HL-60 (cell line): ENCODE measurements at regions not wholly inside any gene's neighbourhood (a gene's known extent, or its start where the extent isn't known, plus 50 kb on each side); places are given as distances from the start of the nearest gene placed in this dataset.
"Not testable (repeated sequence)": the region's sequence is repeated elsewhere in the genome, so short reads cannot be mapped to it uniquely, and the experiment has no call there.

ENCODE experiments used
- DNase-seq, 2 experiments: peaks; one replicate each; pipeline ENCODE4 v3.0.0-alpha.2; 2010 to 2020; ENCODE audit warnings: low read depth in 1 of 2, low spot score in 1 of 2
- H3K27ac ChIP-seq: fragments of 250-450 bp; sonication (Bioruptor Pico); replicated peaks from 2 replicates; pipeline ENCODE4 v1.5.1; 2020; ENCODE audit warnings: mild to moderate bottlenecking, moderate library complexity
- H3K27me3 ChIP-seq: fragments of 250-450 bp; sonication (Bioruptor Pico); 2 replicates; pipeline ENCODE4 v1.5.1; 2021; ENCODE audit warnings: mild to moderate bottlenecking, moderate library complexity; ENCODE audit not compliant: insufficient read depth, poor library complexity, severe bottlenecking
- H3K4me3 ChIP-seq: replicated peaks from 2 replicates; pipeline ENCODE4 v1.5.1; 2011; ENCODE audit warnings: mild to moderate bottlenecking, control low read depth, low read length; ENCODE audit not compliant: insufficient read depth
- GABPA ChIP-seq: IDR thresholded peaks from 2 replicates; pipeline ENCODE4 v1.6.1; 2012; ENCODE audit warnings: low read depth
- POLR2AphosphoS5 ChIP-seq: IDR thresholded peaks from 2 replicates; pipeline ENCODE4 v1.6.1; 2012; ENCODE audit warnings: low read depth
- SPI1 ChIP-seq: IDR thresholded peaks from 2 replicates; pipeline ENCODE4 v1.6.1; 2012; ENCODE audit warnings: low read depth, mild to moderate bottlenecking, borderline replicate concordance
- TF ChIP-seq, protein P1 (sequence below): IDR thresholded peaks from one replicate; pipeline ENCODE4 v1.5.1; 2011; ENCODE audit warnings: low read length, control low read depth, inconsistent platforms; ENCODE audit not compliant: insufficient read depth
- TF ChIP-seq, protein P2 (sequence below): IDR thresholded peaks from 2 replicates; pipeline ENCODE4 v1.6.1; 2012; ENCODE audit warnings: low read depth; ENCODE audit not compliant: insufficient replicate concordance

GRCh38 chr3:153553605-153553945, 391.5 kb downstream of the RAP2B start:
- Histone ChIP-seq H3K27me3 (no peaks in the 10 kb centered on the region), H3K4me3 (no peak overlapping the region), H3K27ac (no peak overlapping the region)
- no peak for DNase-seq
- TF ChIP-seq GABPA: no peak

GRCh38 chr3:153555919-153556318, 393.9 kb downstream of the RAP2B start:
- TF ChIP-seq, protein P1, sequence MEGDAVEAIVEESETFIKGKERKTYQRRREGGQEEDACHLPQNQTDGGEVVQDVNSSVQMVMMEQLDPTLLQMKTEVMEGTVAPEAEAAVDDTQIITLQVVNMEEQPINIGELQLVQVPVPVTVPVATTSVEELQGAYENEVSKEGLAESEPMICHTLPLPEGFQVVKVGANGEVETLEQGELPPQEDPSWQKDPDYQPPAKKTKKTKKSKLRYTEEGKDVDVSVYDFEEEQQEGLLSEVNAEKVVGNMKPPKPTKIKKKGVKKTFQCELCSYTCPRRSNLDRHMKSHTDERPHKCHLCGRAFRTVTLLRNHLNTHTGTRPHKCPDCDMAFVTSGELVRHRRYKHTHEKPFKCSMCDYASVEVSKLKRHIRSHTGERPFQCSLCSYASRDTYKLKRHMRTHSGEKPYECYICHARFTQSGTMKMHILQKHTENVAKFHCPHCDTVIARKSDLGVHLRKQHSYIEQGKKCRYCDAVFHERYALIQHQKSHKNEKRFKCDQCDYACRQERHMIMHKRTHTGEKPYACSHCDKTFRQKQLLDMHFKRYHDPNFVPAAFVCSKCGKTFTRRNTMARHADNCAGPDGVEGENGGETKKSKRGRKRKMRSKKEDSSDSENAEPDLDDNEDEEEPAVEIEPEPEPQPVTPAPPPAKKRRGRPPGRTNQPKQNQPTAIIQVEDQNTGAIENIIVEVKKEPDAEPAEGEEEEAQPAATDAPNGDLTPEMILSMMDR: no peak
- no peak for TF ChIP-seq SPI1
- no peak for TF ChIP-seq POLR2AphosphoS5
- TF ChIP-seq, protein P2, sequence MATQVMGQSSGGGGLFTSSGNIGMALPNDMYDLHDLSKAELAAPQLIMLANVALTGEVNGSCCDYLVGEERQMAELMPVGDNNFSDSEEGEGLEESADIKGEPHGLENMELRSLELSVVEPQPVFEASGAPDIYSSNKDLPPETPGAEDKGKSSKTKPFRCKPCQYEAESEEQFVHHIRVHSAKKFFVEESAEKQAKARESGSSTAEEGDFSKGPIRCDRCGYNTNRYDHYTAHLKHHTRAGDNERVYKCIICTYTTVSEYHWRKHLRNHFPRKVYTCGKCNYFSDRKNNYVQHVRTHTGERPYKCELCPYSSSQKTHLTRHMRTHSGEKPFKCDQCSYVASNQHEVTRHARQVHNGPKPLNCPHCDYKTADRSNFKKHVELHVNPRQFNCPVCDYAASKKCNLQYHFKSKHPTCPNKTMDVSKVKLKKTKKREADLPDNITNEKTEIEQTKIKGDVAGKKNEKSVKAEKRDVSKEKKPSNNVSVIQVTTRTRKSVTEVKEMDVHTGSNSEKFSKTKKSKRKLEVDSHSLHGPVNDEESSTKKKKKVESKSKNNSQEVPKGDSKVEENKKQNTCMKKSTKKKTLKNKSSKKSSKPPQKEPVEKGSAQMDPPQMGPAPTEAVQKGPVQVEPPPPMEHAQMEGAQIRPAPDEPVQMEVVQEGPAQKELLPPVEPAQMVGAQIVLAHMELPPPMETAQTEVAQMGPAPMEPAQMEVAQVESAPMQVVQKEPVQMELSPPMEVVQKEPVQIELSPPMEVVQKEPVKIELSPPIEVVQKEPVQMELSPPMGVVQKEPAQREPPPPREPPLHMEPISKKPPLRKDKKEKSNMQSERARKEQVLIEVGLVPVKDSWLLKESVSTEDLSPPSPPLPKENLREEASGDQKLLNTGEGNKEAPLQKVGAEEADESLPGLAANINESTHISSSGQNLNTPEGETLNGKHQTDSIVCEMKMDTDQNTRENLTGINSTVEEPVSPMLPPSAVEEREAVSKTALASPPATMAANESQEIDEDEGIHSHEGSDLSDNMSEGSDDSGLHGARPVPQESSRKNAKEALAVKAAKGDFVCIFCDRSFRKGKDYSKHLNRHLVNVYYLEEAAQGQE: no peak
- TF ChIP-seq GABPA: no peak
- Histone ChIP-seq H3K27ac (no peak overlapping the region), H3K27me3 (no peaks in the 10 kb centered on the region), H3K4me3 (no peak overlapping the region)
- no peak for DNase-seq

DNA sequence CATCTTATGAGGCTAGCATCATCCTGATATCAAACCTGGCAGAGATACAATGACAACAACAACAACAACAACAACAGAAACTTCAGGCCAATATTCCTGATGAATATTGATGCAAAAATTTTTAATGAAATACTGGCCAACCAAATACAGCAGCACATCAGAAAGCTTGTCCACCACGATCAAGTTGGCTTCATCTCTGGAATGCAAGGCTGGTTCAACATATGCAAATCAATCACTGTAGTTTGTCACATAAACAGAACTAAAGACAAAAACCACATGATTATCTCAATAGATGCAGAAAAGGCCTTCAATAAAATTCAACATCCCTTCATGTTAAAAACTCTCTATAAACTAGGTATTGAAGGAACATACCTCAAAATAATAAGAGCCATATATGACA, 397.3 kb downstream of the RAP2B start:
- not testable (repeated sequence) for H3K4me3 ChIP-seq, H3K27ac ChIP-seq, DNase-seq, H3K27me3 ChIP-seq

DNA sequence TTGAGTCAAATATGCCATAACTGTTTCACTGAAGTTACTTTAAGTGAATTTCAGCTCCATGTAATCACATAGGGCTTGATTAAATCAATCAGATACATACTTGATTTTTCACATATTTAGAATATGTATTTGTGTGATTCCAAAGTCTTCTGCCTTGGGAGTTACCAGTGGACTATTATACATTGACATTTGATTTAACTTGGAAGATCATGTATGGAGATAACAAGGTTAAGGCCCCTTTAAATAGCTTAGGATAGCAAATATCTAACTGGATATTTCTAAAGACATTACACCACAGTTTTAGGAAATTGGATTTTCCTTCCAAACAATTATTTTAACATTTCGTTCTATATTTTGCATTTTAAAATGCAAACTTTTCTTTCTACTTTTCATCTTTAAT, 405.0 kb downstream of the RAP2B start:
- TF ChIP-seq, protein P2: no peak
- TF ChIP-seq, protein P1: no peak
- DNase-seq: no peak

DNA sequence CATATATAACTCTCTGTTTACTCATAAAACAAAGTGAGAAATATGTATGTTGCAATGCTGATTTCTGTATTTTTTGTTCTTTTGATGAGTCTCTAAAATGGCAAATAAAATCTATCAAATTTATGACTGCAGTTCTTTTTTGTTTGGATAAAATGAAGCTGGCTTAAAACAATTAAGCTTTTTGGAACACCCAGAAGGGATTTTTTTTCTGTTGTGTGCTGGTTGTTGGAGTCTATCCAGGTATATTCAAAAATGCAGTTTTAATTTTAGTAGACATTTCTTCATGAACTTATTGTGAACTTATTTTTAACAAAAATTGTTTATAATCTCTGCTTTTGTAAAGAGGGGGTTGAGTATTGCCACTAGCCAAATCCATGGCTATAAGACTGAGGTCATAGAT, 405.5 kb downstream of the RAP2B start:
- Histone ChIP-seq H3K27ac (no peak overlapping the region), H3K4me3 (no peak overlapping the region), H3K27me3 (no peaks in the 10 kb centered on the region)
- no peak for DNase-seq
- TF ChIP-seq, protein P1: no peak
- TF ChIP-seq POLR2AphosphoS5 (no peak), GABPA (no peak)
- TF ChIP-seq, protein P2: no peak

More for the DNA sequence above, 405.0 kb downstream of the RAP2B start:
- H3K27ac ChIP-seq: no peak overlapping the region
- H3K4me3 ChIP-seq: no peak overlapping the region
- H3K27me3 ChIP-seq: no peaks in the 10 kb centered on the region

DNA sequence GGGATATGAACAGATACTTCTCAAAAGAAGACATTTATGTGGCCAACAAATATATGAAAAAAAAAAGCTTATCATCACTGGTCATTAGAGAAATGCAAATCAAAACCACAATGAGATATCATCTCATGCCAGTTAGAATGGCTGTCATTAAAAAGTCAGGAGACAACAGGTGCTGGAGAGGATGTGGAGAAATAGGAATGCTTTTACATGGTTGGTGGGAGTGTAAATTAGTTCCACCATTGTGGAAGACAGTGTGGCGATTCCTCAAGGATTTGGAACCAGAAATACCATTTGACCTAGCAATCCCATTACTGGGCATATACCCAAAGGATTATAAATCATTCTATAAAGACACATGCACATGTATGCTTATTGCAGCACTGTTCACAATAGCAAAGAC, 408.5 kb downstream of the RAP2B start:
- not testable (repeated sequence) for DNase-seq, H3K27me3 ChIP-seq, H3K27ac ChIP-seq, H3K4me3 ChIP-seq
